Upper lobe of right lung (tissue), 1 donor: ENCODE measurements at regions not wholly inside any gene's neighbourhood (a gene's known extent, or its start where the extent isn't known, plus 50 kb on each side); places are given as distances from the start of the nearest gene placed in this dataset.

Source experiments
- ATAC-seq: fragments of 200-7000 bp; cut with Tn5 transposase; one replicate; pipeline ENCODE4 v1.9.1; 2020; ENCODE audit warnings: mild to moderate bottlenecking, moderate library complexity
- DNase-seq: peaks from one replicate; pipeline ENCODE4 v3.0.0-alpha.2; 2020
- H3K27ac ChIP-seq: fragments of 200-600 bp; one replicate; pipeline ENCODE4 v1.8.0; 2022
- H3K27me3 ChIP-seq: fragments of 200-600 bp; one replicate; pipeline ENCODE4 v1.8.0; 2022; ENCODE audit warnings: mild to moderate bottlenecking
- H3K36me3 ChIP-seq: fragments of 200-600 bp; one replicate; pipeline ENCODE4 v1.8.0; 2022
- H3K4me1 ChIP-seq: fragments of 200-600 bp; one replicate; pipeline ENCODE4 v1.8.0; 2022
- H3K4me3 ChIP-seq: fragments of 200-600 bp; one replicate; pipeline ENCODE4 v1.8.0; 2022; ENCODE audit warnings: mild to moderate bottlenecking
- H3K9me3 ChIP-seq: fragments of 200-600 bp; one replicate; pipeline ENCODE4 v1.8.0; 2022
- intact Hi-C: fragments of 100-400 bp; cut with DNase I; formaldehyde crosslinking; loops from one replicate; pipeline ENCODE4 v1.11.0; 2022
- TF ChIP-seq, protein P1 (sequence below): fragments of 200-600 bp; IDR thresholded peaks from one replicate; pipeline ENCODE4 v1.8.0; 2022; ENCODE audit warnings: antibody characterized with exemption
- donor health status: DM: no; HTN: yes; CAD: no; lungs with severe emphysema.

DNA sequence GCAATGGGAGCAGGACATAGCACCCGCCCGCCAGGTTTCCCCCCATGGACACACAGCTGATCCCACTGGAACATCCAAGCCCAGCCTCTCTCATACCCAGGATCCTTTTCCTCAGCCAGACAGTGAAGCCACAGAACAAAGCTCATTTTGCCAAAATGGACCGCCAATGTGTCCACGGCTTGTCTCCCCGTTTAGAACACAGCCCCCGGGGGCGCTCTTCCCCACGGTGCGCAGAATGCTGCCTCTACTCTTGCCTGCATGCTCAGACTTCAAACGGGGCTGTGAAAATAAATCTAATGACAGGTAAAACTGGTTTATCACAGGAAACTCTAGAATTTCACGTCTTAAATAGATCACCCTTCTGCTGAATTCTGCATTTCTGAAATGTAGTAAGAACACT is 548.5 kb upstream of the ID2 start:
- no peaks in the 10 kb centered on the region for H3K9me3 ChIP-seq

DNA sequence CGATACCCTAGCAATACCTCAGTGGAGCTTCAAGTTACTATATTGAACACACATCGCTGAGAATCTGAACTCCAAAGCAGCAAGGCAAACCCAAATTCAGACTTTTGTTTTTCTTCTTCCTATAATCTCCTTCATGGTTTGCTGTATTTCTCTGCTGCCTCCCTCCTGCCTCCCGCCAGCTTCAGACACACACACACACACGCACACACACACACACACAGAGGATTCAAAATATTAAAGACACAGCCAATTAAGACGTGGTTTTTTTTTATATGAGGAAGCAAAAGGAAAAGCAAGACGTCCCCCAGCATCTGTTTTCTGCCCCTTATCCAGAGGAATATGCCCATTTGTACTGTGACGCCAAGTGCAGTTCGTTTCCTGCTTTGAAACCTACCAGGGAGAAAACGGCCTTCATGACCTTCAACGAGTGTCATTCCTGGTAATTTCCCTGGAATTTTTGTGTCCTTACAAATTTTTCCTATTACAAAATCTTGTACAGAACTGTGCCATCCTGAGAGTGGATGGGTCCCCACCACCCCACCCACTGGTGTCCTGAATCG is 547.9 kb upstream of the ID2 start:
- peaks cover 6% of the 10 kb centered on the region for H3K4me1 ChIP-seq
- no peak overlapping the region for H3K4me3 ChIP-seq
- intact Hi-C loops = no loop called here
- ATAC-seq (no peak), DNase-seq (no peak)
- peak overlapping the region; percentile 60 for H3K27ac ChIP-seq
- TF ChIP-seq, protein P1, sequence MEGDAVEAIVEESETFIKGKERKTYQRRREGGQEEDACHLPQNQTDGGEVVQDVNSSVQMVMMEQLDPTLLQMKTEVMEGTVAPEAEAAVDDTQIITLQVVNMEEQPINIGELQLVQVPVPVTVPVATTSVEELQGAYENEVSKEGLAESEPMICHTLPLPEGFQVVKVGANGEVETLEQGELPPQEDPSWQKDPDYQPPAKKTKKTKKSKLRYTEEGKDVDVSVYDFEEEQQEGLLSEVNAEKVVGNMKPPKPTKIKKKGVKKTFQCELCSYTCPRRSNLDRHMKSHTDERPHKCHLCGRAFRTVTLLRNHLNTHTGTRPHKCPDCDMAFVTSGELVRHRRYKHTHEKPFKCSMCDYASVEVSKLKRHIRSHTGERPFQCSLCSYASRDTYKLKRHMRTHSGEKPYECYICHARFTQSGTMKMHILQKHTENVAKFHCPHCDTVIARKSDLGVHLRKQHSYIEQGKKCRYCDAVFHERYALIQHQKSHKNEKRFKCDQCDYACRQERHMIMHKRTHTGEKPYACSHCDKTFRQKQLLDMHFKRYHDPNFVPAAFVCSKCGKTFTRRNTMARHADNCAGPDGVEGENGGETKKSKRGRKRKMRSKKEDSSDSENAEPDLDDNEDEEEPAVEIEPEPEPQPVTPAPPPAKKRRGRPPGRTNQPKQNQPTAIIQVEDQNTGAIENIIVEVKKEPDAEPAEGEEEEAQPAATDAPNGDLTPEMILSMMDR = no peak
- H3K36me3 ChIP-seq = no peaks in the 10 kb centered on the region
- no peaks in the 10 kb centered on the region for H3K9me3 ChIP-seq
- no peaks in the 10 kb centered on the region for H3K27me3 ChIP-seq

More for the DNA sequence above, 548.5 kb upstream of the ID2 start:
- Histone ChIP-seq H3K27me3 (no peaks in the 10 kb centered on the region), H3K4me3 (no peak overlapping the region), H3K27ac (no peak overlapping the region), H3K4me1 (peaks cover 6% of the 10 kb centered on the region), H3K36me3 (no peaks in the 10 kb centered on the region)
- ATAC-seq (no peak), DNase-seq (no peak)
- intact Hi-C loops = no loop called here
- TF ChIP-seq, protein P1 = no peak

DNA sequence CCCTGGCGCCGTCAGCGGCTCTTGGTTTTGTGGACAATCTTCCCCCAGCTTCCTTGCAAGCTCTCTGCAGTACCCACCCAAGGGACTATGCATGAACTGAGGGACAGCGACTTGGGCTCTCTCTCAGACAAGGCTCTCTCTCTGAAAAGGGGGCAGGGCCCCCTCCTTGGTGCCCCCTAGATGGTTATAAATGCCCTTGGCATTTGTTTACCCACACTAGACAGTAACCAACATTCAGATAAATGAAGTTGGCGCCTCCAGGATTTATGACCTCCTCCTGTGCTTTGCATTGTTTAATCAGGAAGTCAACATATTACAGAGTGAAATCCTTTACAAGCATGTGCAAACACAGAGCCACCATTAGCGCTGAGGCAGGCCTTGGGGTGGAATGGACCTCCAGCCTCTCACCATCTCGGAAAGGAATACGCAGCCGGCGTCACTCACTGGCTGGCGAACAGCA is 547.4 kb upstream of the ID2 start:
- no peak for DNase-seq
- Histone ChIP-seq H3K27ac (peak overlapping the region; percentile 60), H3K4me1 (peaks cover 6% of the 10 kb centered on the region), H3K36me3 (no peaks in the 10 kb centered on the region), H3K9me3 (no peaks in the 10 kb centered on the region), H3K27me3 (no peaks in the 10 kb centered on the region), H3K4me3 (no peak overlapping the region)
- no peak for ATAC-seq
- TF ChIP-seq, protein P1 = no peak
- intact Hi-C loops = no loop called here

DNA sequence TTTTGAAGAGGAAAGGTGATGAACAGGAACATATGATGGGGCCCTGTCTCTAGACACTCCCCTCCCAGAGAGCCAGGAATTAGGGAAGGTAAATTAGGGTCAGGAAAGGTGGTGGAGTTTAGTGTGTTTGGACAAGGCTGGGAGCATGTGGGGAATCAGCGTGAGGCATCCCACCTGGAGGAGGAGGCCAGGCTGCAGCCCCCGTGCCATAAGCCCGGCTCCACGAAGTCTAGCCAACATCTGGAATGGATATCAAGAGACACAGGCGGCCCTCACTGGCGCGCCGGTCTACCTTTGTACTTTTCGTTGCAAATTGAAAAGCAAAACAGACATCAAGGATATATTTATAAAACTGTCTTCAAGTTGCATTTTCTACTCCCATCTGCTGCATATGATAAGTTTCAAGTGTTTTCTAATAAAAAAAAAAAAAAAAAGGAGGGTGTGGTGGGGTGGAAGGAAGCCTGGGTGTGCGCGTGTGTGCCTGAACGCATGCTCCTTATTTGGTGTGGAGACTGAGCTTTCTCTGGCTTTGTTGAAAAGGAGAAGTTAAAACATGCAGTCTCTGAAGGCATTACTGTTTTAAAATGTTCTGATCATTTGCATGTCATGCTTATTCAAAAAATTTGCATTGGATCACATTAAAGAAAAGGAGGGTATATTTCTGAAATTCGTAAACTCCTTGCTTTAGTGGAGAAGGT is 546.7 kb upstream of the ID2 start:
- intact Hi-C loops = no loop called here
- Histone ChIP-seq H3K4me3 (no peak overlapping the region), H3K27ac (peak overlapping the region; percentile 60), H3K9me3 (no peaks in the 10 kb centered on the region), H3K4me1 (peaks cover 6% of the 10 kb centered on the region), H3K27me3 (no peaks in the 10 kb centered on the region), H3K36me3 (no peaks in the 10 kb centered on the region)
- DNase-seq (no peak), ATAC-seq (peak; percentile 54)
- TF ChIP-seq, protein P1 = no peak

DNA sequence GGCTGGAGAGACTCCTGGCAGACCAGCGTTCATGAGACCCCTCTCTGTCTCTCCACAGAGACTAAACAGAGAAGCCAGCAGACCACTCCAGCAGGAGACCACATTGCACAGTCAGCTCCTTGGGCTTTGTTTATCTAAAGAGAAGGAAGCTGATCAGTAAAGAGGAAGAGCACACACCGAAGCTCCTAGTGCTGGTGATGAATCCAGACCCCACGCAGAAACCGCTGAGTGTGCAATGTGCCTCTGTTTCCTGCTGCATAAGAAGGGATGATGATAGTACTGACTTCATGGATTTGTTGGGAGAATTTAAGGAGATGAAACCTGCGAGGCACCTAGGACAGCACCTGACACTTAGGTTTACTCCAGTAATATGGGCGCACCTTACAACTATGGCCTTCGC is 544.1 kb upstream of the ID2 start:
- peaks cover 6% of the 10 kb centered on the region for H3K4me1 ChIP-seq
- no peak overlapping the region for H3K4me3 ChIP-seq
- TF ChIP-seq, protein P1 = no peak
- H3K36me3 ChIP-seq = no peaks in the 10 kb centered on the region
- ATAC-seq (no peak), DNase-seq (no peak)
- intact Hi-C loops = no loop called here
- no peaks in the 10 kb centered on the region for H3K27me3 ChIP-seq
- H3K9me3 ChIP-seq = no peaks in the 10 kb centered on the region
- no peak overlapping the region for H3K27ac ChIP-seq
